Neural crest cell (in vitro differentiated cells): ENCODE measurements at regions not wholly inside any gene's neighbourhood (a gene's known extent, or its start where the extent isn't known, plus 50 kb on each side); places are given as distances from the start of the nearest gene placed in this dataset.

ENCODE experiments used
- DNase-seq: peaks from one replicate; pipeline ENCODE4 v3.0.0; 2021; ENCODE audit warnings: low read depth, mixed read lengths, low spot score
- H3K27ac Mint-ChIP-seq: one replicate; pipeline ENCODE4 v1.8.0; 2021; ENCODE audit warnings: mild to moderate bottlenecking, mixed read lengths; ENCODE audit not compliant: unreplicated experiment
- H3K27me3 Mint-ChIP-seq: 2 replicates; pipeline ENCODE4 v1.8.0; 2021; ENCODE audit warnings: low read depth, mild to moderate bottlenecking, mixed read lengths
- H3K36me3 Mint-ChIP-seq: 2 replicates; pipeline ENCODE4 v1.8.0; 2021; ENCODE audit warnings: low read depth, mild to moderate bottlenecking, mixed read lengths
- H3K4me1 Mint-ChIP-seq: 2 replicates; pipeline ENCODE4 v1.8.0; 2021; ENCODE audit warnings: mixed read lengths
- H3K4me3 Mint-ChIP-seq: one replicate; pipeline ENCODE4 v1.8.0; 2021; ENCODE audit warnings: mild to moderate bottlenecking, mixed read lengths
- H3K9me3 Mint-ChIP-seq: 2 replicates; pipeline ENCODE4 v1.8.0; 2021; ENCODE audit warnings: mixed read lengths
- CTCF ChIP-seq: fragments of 200-600 bp; sonication (generic); conservative IDR thresholded peaks from 2 replicates; pipeline ENCODE4 v1.5.0; 2021; ENCODE audit warnings: antibody characterized with exemption, mild to moderate bottlenecking

- no peaks in the 10 kb centered on the region for H3K36me3 Mint-ChIP-seq
- H3K4me3 Mint-ChIP-seq, result no peak overlapping the region
- peaks cover 6% of the 10 kb centered on the region for H3K4me1 Mint-ChIP-seq
- H3K27me3 Mint-ChIP-seq, result no peaks in the 10 kb centered on the region
- no peak for DNase-seq
- no peak overlapping the region for H3K27ac Mint-ChIP-seq
- TF ChIP-seq CTCF, result no peak
- H3K9me3 Mint-ChIP-seq, result no peaks in the 10 kb centered on the region
These were observed 323.5 kb upstream of the PDE3A start for GRCh38 chr12:20044846-20045245.

- TF ChIP-seq CTCF, result no peak
- H3K4me1 Mint-ChIP-seq, result no peaks in the 10 kb centered on the region
These were observed 320.4 kb upstream of the PDE3A start for GRCh38 chr12:20047901-20048300.

GRCh38 chr12:20050221-20050620, 318.1 kb upstream of the PDE3A start:
- Mint-ChIP-seq H3K4me3 (no peak overlapping the region), H3K27ac (no peak overlapping the region), H3K9me3 (no peaks in the 10 kb centered on the region), H3K4me1 (no peaks in the 10 kb centered on the region), H3K36me3 (no peaks in the 10 kb centered on the region), H3K27me3 (no peaks in the 10 kb centered on the region)
- TF ChIP-seq CTCF, result no peak
- no peak for DNase-seq

More at GRCh38 chr12:20047901-20048300, 320.4 kb upstream of the PDE3A start:
- Mint-ChIP-seq H3K27ac (no peak overlapping the region), H3K27me3 (no peaks in the 10 kb centered on the region), H3K9me3 (no peaks in the 10 kb centered on the region), H3K36me3 (no peaks in the 10 kb centered on the region), H3K4me3 (no peak overlapping the region)
- no peak for DNase-seq

- Mint-ChIP-seq H3K9me3 (peaks cover 2% of the 10 kb centered on the region), H3K4me1 (no peaks in the 10 kb centered on the region), H3K27ac (no peak overlapping the region), H3K27me3 (no peaks in the 10 kb centered on the region), H3K36me3 (no peaks in the 10 kb centered on the region), H3K4me3 (no peak overlapping the region)
- no peak for DNase-seq
- TF ChIP-seq CTCF, result no peak
These were observed 314.6 kb upstream of the PDE3A start for GRCh38 chr12:20053782-20054181.

- no peak for DNase-seq
- Mint-ChIP-seq H3K4me3 (no peak overlapping the region), H3K4me1 (no peaks in the 10 kb centered on the region), H3K27ac (no peak overlapping the region), H3K36me3 (no peaks in the 10 kb centered on the region), H3K9me3 (peaks cover 10% of the 10 kb centered on the region), H3K27me3 (no peaks in the 10 kb centered on the region)
- TF ChIP-seq CTCF, result no peak
These were observed 312.5 kb upstream of the PDE3A start for GRCh38 chr12:20055856-20056255.

- no peaks in the 10 kb centered on the region for H3K27me3 Mint-ChIP-seq
These were observed 310.9 kb upstream of the PDE3A start for GRCh38 chr12:20057398-20057797.

More at GRCh38 chr12:20057398-20057797, 310.9 kb upstream of the PDE3A start:
- H3K4me1 Mint-ChIP-seq, result no peaks in the 10 kb centered on the region
- no peak overlapping the region for H3K4me3 Mint-ChIP-seq
- no peak overlapping the region for H3K27ac Mint-ChIP-seq
- TF ChIP-seq CTCF, result no peak
- DNase-seq, result no peak
- H3K36me3 Mint-ChIP-seq, result no peaks in the 10 kb centered on the region
- peaks cover 10% of the 10 kb centered on the region for H3K9me3 Mint-ChIP-seq
